Stomach (tissue), 8 donors: ENCODE measurements at regions not wholly inside any gene's neighbourhood (a gene's known extent, or its start where the extent isn't known, plus 50 kb on each side); places are given as distances from the start of the nearest gene placed in this dataset.

Experiments used
- DNase-seq, 2 donors: peaks; one replicate each; pipeline versions ENCODE4 v3.0.0 to v3.0.0-alpha.2; 2013 to 2019
- H3K27ac ChIP-seq, 5 donors: fragments of 200-600 bp in 4 of 5; sonication (generic) in 4 of 5; one replicate each; pipeline ENCODE4 v1.5.1; 2013 to 2019; ENCODE audit warnings: mild to moderate bottlenecking in 1 of 5, moderate library complexity in 1 of 5
- H3K27me3 ChIP-seq, 3 donors: fragments of 200-600 bp; sonication (generic); one replicate each; pipeline ENCODE4 v1.5.1; 2017 to 2019; ENCODE audit warnings: mixed run types in 1 of 3
- H3K36me3 ChIP-seq, 4 donors: fragments of 200-600 bp; sonication (generic); 1 replicate in 3 of 4; 2 replicates in 1 of 4; pipeline ENCODE4 v1.5.1; 2016 to 2019
- H3K4me1 ChIP-seq, 4 donors: fragments of 200-600 bp; sonication (generic); one replicate each; pipeline ENCODE4 v1.5.1; 2016 to 2019
- H3K4me3 ChIP-seq, 4 donors: fragments of 200-600 bp; sonication (generic) in 3 of 4; one replicate each; pipeline ENCODE4 v1.5.1; 2016 to 2019; ENCODE audit warnings: mild to moderate bottlenecking in 1 of 4
- H3K9me3 ChIP-seq, 4 donors: fragments of 200-600 bp; sonication (generic); one replicate each; pipeline ENCODE4 v1.5.1; 2016 to 2019
- CTCF ChIP-seq, 7 experiments: fragments of 450-650 bp in 4 of 7; fragments of 200-600 bp in 3 of 7; sonication (generic) in 3 of 7; IDR thresholded peaks; one replicate each; pipeline ENCODE4 v1.5.1; 2016 to 2019; ENCODE audit warnings: antibody characterized with exemption in 7 of 7, control low read depth in 2 of 7, mild to moderate bottlenecking in 1 of 7
- EP300 ChIP-seq: sonication (generic); formaldehyde crosslinking; IDR thresholded peaks from one replicate; pipeline ENCODE4 v1.6.1; 2017; ENCODE audit warnings: antibody characterized with exemption
- POLR2A ChIP-seq, 4 donors: fragments of 450-650 bp; IDR thresholded peaks; one replicate each; pipeline ENCODE4 v1.6.1; 2016; ENCODE audit warnings: antibody characterized with exemption in 4 of 4, control low read depth in 2 of 4, mild to moderate bottlenecking in 1 of 4, moderate library complexity in 1 of 4
- POLR2AphosphoS5 ChIP-seq, 3 donors: sonication (generic); formaldehyde crosslinking; IDR thresholded peaks; one replicate each; pipeline ENCODE4 v1.6.1; 2016; ENCODE audit warnings: antibody characterized with exemption in 3 of 3
- WGBS, 5 donors: extraction: QIAGEN DNeasy Blood & Tissue Kit in 3 of 5; methylation state at CpG; one replicate each; pipeline versions ENCODE4 v1.1.5 to v1.1.7; 2013 to 2018; 5-methylcytosine and 5-hydroxymethylcytosine counted together
- intact Hi-C: fragments of 100-400 bp; cut with DNase I; formaldehyde crosslinking; loops from one replicate; pipeline ENCODE4 v1.15.1; 2023; ENCODE audit warnings: low total_unique reads
- donor health status: healthy with polysubstance abuse.
- donor health status: Bipolar disorder and iron deficiency.
- donor health status: healthy.

DNA sequence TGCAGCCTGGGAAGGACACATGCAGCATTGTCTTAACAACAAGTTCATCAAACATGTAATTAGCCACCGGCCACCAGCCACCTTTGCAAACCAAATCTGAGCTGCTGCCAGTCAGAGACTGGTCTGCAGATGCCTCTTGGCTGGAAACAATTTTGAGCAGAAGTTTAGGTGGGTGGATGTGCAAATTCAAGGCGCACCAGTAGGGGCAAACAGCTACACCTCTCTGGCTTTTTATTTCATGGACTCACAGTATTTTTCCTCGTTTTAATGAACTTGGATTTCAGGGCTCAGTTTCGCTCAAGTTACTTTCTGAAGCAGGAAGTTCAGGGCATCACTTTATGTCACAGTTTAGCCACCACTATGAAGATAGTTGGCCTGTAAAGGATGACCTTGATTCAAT is 94.3 kb downstream of the OTX2 start:
- H3K27me3 ChIP-seq: peaks cover 0 to 10% (median 0%) of the 10 kb centered on the region in 3 donors
- WGBS, 5 donors: 63 to 68% (median 64%) methylated on average over 4 of the region's 4 CpGs
- intact Hi-C loops: no loop called here
- no peak for TF ChIP-seq CTCF (IDR thresholded peaks at IDR 0.05)
- no peak for TF ChIP-seq EP300
- TF ChIP-seq POLR2A (IDR thresholded peaks at IDR 0.05): no peak
- no peak for TF ChIP-seq POLR2AphosphoS5 (IDR thresholded peaks at IDR 0.05)
- no peaks in the 10 kb centered on the region for H3K36me3 ChIP-seq
- H3K4me1 ChIP-seq: no peaks in the 10 kb centered on the region
- H3K4me3 ChIP-seq: no peak overlapping the region
- no peak for DNase-seq
- no peak overlapping the region for H3K27ac ChIP-seq
- H3K9me3 ChIP-seq: no peaks in the 10 kb centered on the region

- DNase-seq: no peak
- H3K9me3 ChIP-seq: no peaks in the 10 kb centered on the region
- peaks cover 0 to 21% (median 0%) of the 10 kb centered on the region in 3 donors for H3K27me3 ChIP-seq
- H3K27ac ChIP-seq: no peak overlapping the region
- H3K36me3 ChIP-seq: no peaks in the 10 kb centered on the region
- no peak for TF ChIP-seq CTCF (IDR thresholded peaks at IDR 0.05)
- TF ChIP-seq POLR2A (IDR thresholded peaks at IDR 0.05): no peak
- TF ChIP-seq EP300: no peak
- TF ChIP-seq POLR2AphosphoS5 (IDR thresholded peaks at IDR 0.05): no peak
- 40 to 55% (median 43%) methylated on average over 3 of the region's 3 CpGs for WGBS, 5 donors
- intact Hi-C loops: no loop called here
- no peaks in the 10 kb centered on the region for H3K4me1 ChIP-seq
- H3K4me3 ChIP-seq: no peak overlapping the region
These were observed 101.1 kb downstream of the OTX2 start for GRCh38 chr14:56709201-56709600.

DNA sequence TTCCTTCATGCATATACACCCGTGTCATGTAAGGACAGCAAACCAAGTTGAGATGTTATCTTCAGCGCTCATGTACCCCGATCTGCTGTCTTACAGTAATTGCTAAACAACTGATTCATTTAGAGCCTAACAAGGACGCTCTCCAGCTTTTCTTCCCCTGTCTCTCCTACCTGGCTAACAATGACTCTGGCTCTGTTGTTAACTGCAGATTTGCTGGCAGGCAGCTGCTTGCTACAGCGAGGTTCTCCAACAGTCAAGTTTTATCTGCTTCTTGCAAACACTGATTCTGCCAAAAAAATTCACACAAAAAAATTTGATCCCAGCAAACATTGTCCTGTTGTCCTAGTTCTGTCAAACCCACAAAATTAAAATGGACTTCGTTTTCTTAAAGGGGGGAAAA is 101.6 kb downstream of the OTX2 start:
- intact Hi-C loops: no loop called here
- Histone ChIP-seq H3K27me3 (peaks cover 0 to 21% (median 0%) of the 10 kb centered on the region in 3 donors), H3K27ac (no peak overlapping the region), H3K4me1 (no peaks in the 10 kb centered on the region), H3K36me3 (no peaks in the 10 kb centered on the region), H3K9me3 (no peaks in the 10 kb centered on the region), H3K4me3 (no peak overlapping the region)
- DNase-seq: no peak
- no peak for TF ChIP-seq CTCF (IDR thresholded peaks at IDR 0.05)
- TF ChIP-seq POLR2A (IDR thresholded peaks at IDR 0.05): no peak
- TF ChIP-seq POLR2AphosphoS5 (IDR thresholded peaks at IDR 0.05): no peak
- TF ChIP-seq EP300: no peak
- WGBS, 5 donors: 21 to 35% (median 26%) methylated on average over 6 of the region's 6 CpGs

- no peaks in the 10 kb centered on the region for H3K36me3 ChIP-seq
- no peak overlapping the region for H3K4me3 ChIP-seq
- no peaks in the 10 kb centered on the region for H3K4me1 ChIP-seq
- H3K9me3 ChIP-seq: no peaks in the 10 kb centered on the region
- no peak for DNase-seq
- peaks cover 0 to 15% (median 0%) of the 10 kb centered on the region in 3 donors for H3K27me3 ChIP-seq
- H3K27ac ChIP-seq: no peak overlapping the region
- intact Hi-C loops: no loop called here
- TF ChIP-seq CTCF (IDR thresholded peaks at IDR 0.05): no peak
- no peak for TF ChIP-seq EP300
- TF ChIP-seq POLR2AphosphoS5 (IDR thresholded peaks at IDR 0.05): no peak
- TF ChIP-seq POLR2A (IDR thresholded peaks at IDR 0.05): no peak
- 45 to 69% (median 57%) methylated on average over 6 of the region's 6 CpGs for WGBS, 5 donors
These were observed 106.3 kb downstream of the OTX2 start for GRCh38 chr14:56703947-56704346.
